GM18951 (cell line): ENCODE measurements at regions not wholly inside any gene's neighbourhood (a gene's known extent, or its start where the extent isn't known, plus 50 kb on each side); places are given as distances from the start of the nearest gene placed in this dataset.
"Not testable (repeated sequence)": the region's sequence is repeated elsewhere in the genome, so short reads cannot be mapped to it uniquely, and the experiment has no call there.

Experiments
- POLR2A ChIP-seq: IDR thresholded peaks from 4 replicates; pipeline ENCODE4 v1.6.1; 2011; ENCODE audit warnings: mild to moderate bottlenecking; ENCODE audit not compliant: insufficient read length, insufficient read depth; ENCODE audit errors: extremely low read depth
- in situ Hi-C: fragments of 300-500 bp; cut with MboI; formaldehyde crosslinking; loops from one replicate; pipeline ENCODE4 v1.12.0; 2022; ENCODE audit warnings: low sequenced_read_pairs, mixed read lengths, inconsistent platforms; ENCODE audit not compliant: unreplicated experiment

DNA sequence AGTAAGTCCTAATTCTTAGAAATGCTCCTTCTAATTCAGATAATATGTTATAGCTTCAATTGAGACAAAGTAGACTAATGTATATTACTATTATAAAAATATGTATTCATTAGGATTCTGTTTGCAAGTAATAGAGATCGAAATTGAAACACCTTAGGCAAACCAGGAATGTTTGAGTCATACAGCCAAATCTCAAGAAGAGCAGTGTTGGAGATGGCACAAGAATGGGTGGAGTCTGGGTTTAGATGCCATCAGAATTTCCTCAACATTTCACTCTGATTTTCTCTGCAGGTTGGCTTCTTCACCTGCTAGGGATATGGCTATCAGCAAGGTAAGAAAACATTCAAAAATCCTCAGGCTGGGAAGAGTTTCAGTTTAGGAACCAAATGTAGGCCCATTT, 405.4 kb downstream of the CCDC85A start:
- in situ Hi-C loops = no loop called here
- no peak for TF ChIP-seq POLR2A

DNA sequence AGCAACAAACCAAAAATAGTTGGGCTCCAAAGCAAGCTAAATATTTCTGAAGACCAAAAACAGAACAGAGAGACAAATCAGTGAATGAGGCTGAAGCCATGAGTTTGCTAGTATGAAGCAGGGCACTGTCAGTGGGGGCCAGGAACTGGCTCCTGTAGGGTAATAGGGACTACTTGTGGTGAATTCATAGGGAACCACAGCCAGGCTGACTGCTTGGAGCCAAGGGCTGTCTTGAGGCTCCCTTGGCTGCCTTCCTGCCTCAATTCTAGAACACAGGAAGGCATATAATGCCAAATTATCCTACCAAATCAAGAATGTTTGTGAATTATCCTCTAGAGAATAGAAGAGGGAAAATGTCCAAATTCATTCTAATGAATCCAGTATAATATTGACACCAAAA, 406.0 kb downstream of the CCDC85A start:
- TF ChIP-seq POLR2A = no peak
- in situ Hi-C loops = no loop called here

DNA sequence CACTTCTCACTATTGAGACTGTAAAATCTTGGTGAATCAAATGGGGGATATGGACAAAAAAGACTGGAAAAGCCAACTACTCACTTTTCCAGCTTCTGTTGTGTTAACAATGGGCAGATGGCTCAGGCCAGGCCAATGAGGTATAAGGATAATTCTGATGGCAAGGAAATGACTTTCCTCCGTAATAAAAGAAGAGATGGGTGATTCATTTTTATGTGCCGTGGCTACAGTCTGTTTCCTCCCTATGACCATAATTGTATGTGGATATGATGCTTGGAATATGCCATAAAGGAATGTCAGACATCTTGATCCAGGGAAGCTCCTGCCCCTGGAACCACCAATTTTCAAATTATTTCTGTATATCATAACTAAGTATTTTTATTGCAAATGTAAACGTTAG, 406.8 kb downstream of the CCDC85A start:
- in situ Hi-C loops = no loop called here
- TF ChIP-seq POLR2A = no peak

DNA sequence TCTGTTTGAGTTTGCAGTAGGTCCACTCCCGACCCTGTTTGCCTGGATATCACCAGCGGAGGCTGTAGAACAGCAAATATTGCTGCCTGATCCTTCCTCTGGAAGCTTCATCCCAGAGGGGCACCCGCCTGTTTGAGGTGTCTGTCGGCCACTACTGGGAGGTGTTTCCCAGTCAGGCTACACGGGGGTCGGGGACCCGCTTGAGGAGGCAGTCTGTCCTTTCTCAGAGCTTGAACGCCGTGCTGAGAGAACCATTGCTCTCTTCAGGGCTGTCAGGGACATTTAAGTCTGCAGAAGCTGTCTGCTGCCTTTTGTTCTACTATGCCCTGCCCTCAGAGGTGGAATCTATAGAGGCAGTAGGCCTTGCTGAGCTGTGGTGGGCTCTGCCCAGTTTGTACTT, 422.3 kb downstream of the CCDC85A start:
- in situ Hi-C loops = not testable (repeated sequence)

DNA sequence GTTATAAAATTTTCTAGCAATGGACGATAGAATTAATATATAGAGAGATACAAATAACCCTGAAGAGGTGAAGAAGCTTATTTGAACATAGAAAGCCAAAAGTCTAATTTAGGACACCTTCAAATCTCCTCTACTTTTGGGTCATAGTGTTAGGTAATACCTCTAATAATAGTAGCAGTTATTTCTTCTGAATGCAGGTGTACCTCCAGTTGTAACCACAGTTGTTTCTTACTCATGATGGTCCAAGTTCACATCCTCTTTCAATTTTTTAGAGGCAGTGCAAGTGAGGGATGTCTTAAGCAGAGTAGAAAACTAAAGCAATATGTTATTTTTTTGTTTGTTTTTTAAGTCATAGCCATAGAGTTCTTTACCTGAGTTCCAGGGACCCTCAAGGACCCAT, 429.5 kb downstream of the CCDC85A start:
- in situ Hi-C loops = no loop called here
- no peak for TF ChIP-seq POLR2A

DNA sequence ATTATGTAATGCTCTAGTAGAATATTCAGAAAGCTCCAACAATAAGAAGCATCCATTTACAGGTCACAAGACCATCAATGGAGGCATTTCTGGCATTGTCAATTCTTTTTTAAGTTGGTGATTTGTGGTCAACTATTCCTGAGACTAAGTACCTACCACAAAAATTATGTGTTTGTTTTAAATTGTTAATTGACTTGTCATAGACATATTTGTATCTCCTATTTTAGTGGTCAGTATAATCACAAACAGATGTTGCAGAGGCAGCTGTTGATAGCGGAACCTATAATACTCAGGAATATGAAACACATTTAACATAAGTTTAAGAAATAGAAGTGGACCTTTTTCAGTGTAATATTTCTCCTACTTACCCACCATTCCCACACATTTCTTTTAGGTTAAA, 430.1 kb downstream of the CCDC85A start:
- in situ Hi-C loops = no loop called here

DNA sequence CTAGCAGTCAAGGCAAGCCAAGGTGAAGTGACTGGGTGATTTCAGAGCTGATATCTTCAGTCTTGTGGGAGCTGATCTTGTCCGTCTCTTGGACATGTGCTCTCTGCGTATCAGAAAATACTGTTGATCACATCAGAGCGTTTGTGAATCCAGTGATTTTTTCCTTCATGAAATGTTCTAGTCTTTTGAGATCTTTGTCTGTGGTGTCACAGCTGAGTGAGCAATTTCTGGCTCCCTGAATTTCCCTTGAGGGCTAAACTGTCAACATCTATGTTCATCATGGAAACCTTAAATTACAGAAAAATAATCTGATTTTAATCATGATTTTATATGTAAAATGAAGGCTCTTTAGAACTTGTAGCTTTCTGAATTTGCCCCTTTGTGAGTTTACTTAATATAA, 432.0 kb downstream of the CCDC85A start:
- no peak for TF ChIP-seq POLR2A
- in situ Hi-C loops = no loop called here

More for the DNA sequence above, 430.1 kb downstream of the CCDC85A start:
- no peak for TF ChIP-seq POLR2A

DNA sequence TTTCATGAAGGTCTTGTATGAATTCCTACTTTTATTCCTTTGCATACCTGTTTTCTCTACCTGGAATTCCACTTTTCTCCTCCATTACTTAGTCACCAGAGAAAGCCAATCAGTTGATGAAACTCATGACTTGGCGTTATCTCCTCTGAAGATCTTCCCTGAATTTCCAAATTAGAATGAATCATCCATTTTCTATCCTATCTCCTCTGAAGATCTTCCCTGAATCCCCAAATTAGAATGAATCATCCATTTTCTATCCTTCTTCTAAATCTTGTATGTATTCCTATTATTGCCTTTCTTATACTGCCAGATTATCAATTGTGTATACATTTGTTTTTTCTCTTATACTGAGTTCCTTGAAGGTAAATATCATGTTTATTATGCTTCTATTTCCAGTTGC, 440.4 kb downstream of the CCDC85A start:
- TF ChIP-seq POLR2A = no peak
- in situ Hi-C loops = no loop called here

DNA sequence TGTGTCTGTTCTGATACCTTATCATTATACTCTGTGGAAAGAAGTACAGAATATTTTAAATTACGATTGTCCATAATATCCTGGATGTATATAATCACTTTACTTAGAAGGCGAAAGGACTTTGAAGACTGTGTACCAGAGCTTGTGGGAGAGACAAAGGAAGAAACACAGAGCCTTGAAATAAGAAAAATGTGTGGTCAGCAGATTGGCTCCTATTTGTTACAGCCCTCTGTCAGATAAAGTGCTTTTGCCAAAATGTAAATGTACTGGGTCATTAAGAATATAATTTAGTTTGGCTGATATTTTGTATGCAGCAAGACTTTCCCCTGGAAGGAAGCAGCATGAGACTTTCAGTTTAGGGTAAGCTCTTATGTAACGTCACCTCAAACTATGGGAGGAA, 443.1 kb downstream of the CCDC85A start:
- in situ Hi-C loops = no loop called here
- TF ChIP-seq POLR2A = no peak

DNA sequence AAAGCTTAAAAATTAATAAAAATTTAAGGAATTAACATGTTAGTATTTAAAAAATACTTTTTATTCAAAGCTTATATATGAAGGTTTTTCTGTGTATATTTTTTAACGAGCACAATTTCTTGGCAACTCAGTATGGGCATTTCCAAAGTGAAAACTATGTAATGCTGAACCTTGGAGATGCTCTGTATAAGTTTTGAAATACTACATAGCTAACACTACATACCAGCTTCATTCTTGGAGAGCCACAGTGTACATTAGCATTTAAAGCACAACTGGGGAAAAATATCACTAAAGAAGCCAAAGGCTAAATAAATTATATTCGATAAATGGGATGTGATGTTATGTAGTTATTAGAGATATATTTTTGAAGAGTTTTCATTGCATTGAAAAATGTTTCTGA, 446.5 kb downstream of the CCDC85A start:
- TF ChIP-seq POLR2A = no peak
- in situ Hi-C loops = no loop called here

DNA sequence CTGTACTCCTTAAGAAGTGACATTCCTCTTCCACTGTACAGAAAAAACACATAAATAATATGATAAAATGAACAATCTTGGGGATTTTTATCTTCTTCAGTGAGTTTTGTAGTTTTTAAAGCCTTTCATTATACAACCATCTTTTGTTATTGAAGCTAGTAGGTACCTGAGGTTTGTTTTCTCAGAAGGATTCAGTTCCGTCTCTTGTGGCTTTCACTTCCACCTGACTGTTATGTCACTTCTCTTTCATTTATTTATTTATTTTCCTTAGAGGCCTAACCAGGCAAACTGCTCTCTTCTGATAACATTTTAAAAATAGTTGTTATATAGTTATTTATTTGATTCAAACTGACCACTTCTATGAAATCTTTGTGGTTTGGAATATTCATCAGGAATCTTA, 464.2 kb downstream of the CCDC85A start:
- no peak for TF ChIP-seq POLR2A

DNA sequence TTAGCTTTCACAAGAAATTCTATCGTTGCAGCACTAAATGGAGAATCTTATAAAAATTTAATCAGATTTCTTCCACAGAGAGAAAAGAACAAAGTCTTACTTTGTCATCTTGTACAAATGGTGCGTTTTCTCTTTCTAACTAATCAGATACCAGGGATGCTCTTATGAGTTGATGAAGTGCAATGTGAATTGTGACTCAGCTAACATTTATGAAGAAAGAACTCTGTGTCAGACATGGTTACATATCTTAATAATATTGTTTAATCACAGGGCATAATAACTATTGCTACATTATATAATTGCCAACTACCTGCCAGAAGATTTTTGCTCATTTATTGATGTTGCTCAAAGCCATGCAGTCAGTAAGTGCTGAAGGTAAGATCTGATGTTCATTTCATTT, 465.0 kb downstream of the CCDC85A start:
- TF ChIP-seq POLR2A = no peak

More for the DNA sequence above, 464.2 kb downstream of the CCDC85A start:
- in situ Hi-C loops = no loop called here

DNA sequence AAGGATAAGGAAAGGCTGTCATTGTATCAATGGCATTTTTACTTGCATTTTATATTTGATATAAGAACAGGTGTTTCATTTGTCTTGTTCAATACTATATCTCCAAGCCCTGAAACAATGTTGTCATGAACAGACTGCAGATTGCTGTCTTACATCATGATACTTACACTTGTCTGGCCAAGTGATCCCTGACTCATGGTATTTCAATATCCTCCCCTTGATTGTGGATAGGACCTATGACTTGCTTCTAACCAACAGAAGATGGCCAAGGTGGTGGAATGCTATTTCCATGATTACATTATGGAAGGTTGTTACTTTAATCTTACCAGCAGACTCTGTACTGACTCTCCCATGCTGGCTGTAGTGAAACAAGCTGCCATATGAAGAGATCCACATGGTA, 471.1 kb downstream of the CCDC85A start:
- TF ChIP-seq POLR2A = no peak
- in situ Hi-C loops = no loop called here

More for the DNA sequence above, 465.0 kb downstream of the CCDC85A start:
- in situ Hi-C loops = no loop called here

DNA sequence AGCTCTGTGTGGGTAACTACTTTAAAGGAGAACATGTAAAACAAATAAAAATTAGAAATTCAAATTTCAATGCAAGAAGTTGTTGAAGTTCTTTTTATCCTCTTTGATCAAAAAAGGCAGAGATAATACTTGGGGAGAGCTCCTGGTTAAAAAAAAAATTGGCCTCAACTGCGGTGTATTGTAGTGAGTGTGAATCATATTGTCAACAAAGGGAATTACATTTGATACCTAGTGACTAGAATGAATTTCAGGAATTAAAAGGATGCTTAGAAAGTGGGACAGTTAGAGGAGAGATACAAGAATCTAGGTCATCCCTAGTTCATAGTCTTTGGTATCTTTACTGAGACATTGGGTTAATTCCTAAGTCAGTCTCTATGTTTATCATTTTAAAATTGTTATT, 473.0 kb downstream of the CCDC85A start:
- in situ Hi-C loops = no loop called here
- TF ChIP-seq POLR2A = no peak

DNA sequence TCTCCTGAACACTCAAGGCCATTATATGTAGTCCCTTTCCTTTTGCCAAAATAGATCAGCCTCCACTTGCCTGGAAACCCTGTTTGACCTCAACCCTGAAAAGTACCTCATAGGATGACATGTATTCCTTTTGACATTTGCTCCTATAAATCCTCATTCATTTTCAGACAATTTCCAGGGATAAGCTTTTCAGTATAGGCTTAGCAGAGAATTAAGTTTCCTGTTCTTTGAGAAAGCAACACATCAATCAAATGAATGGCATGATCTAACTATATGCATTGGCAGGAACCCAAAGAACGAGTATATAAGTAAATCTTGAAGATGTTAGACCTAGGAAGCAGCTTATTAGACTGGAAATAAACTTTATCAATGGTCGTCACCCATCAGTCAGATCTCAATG, 483.0 kb downstream of the CCDC85A start:
- in situ Hi-C loops = no loop called here
- no peak for TF ChIP-seq POLR2A
